Activated naive CD8-positive, alpha-beta T cell treated with anti-CD3 and anti-CD28 coated beads for 36 hours (primary cell): ENCODE measurements at regions not wholly inside any gene's neighbourhood (a gene's known extent, or its start where the extent isn't known, plus 50 kb on each side); places are given as distances from the start of the nearest gene placed in this dataset.
"Not testable (repeated sequence)": the region's sequence is repeated elsewhere in the genome, so short reads cannot be mapped to it uniquely, and the experiment has no call there.

ENCODE experiments used
- DNase-seq: peaks from one replicate; pipeline ENCODE4 v3.0.0; 2021
- H3K27ac Mint-ChIP-seq: one replicate; pipeline ENCODE4 v1.8.0; 2022; ENCODE audit warnings: mild to moderate bottlenecking, moderate library complexity, mixed read lengths
- H3K27me3 Mint-ChIP-seq: one replicate; pipeline ENCODE4 v1.8.0; 2022; ENCODE audit warnings: mild to moderate bottlenecking, mixed read lengths
- H3K36me3 Mint-ChIP-seq: one replicate; pipeline ENCODE4 v1.8.0; 2021; ENCODE audit warnings: mild to moderate bottlenecking, mixed read lengths
- H3K4me1 Mint-ChIP-seq: one replicate; pipeline ENCODE4 v1.8.0; 2021; ENCODE audit warnings: mixed read lengths
- H3K4me3 Mint-ChIP-seq: one replicate; pipeline ENCODE4 v1.8.0; 2022; ENCODE audit warnings: mild to moderate bottlenecking, moderate library complexity, mixed read lengths
- H3K9me3 Mint-ChIP-seq: one replicate; pipeline ENCODE4 v1.8.0; 2022; ENCODE audit warnings: mixed read lengths

DNA sequence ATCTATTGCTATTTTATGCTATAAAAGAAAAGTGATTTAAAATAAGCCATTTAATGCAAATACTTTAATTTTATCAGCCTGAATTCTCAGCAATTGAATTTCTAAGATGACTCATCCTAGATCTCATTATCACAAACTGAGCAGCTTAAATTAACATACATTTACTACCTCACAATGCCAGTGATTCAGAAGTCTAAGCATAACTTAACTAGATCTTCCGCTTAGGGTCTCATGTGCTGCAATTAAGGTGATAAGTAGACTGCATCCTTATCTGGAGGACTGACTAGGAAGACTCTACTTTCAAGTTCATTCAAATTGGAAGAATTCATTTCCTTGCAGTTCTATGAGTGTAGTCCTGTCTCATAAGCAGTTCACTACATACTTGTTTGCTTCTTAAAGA is 286.6 kb downstream of the COL11A1 start:
- Mint-ChIP-seq H3K4me3 (no peak overlapping the region), H3K36me3 (no peaks in the 10 kb centered on the region), H3K4me1 (no peaks in the 10 kb centered on the region), H3K27ac (no peak overlapping the region), H3K27me3 (no peaks in the 10 kb centered on the region), H3K9me3 (no peaks in the 10 kb centered on the region)
- DNase-seq, result no peak

DNA sequence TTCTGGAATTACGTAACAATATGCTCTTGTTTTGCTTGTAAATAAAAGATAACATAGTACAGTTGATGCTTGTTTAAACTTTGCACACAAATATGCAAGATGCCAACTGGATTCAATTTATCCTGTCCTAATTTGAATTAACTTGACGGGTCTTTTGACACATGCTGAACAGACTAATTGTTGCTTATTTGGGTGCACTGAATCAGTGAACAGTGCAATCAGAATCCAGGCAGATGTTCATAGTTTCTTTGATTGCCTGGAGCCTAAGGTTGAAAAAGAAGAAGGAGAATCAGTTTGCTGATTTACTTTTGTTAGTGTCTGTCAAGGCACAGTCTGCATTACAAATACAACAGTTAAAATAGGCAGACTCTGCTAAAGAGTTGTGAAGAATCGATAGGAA is 307.9 kb downstream of the COL11A1 start:
- H3K27ac Mint-ChIP-seq, result no peak overlapping the region

DNA sequence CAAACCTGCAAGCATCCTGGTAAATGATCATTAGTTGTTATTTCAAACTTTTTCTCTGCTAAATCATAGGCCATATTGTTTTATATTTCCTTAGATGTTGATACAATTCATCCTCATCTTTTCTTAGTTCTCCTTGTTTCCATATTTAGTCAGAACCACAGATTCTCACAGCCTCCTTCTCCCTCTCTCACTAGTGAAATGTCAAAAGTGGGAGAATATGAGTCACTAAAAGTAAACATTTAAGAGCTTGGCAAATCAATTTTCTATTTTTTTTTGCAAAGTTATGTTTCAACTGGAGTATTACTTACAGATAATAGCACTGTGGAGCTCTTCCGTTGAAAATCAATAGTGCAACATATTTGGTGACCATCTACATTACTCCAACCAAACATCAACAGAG is 308.8 kb downstream of the COL11A1 start:
- peaks cover 3% of the 10 kb centered on the region for H3K27me3 Mint-ChIP-seq
- H3K27ac Mint-ChIP-seq, result no peak overlapping the region
- H3K9me3 Mint-ChIP-seq, result no peaks in the 10 kb centered on the region
- no peak overlapping the region for H3K4me3 Mint-ChIP-seq
- no peaks in the 10 kb centered on the region for H3K4me1 Mint-ChIP-seq
- no peak for DNase-seq
- H3K36me3 Mint-ChIP-seq, result no peaks in the 10 kb centered on the region

More for the DNA sequence above, 307.9 kb downstream of the COL11A1 start:
- Mint-ChIP-seq H3K36me3 (no peaks in the 10 kb centered on the region), H3K4me3 (no peak overlapping the region), H3K9me3 (peaks cover 3% of the 10 kb centered on the region), H3K27me3 (no peaks in the 10 kb centered on the region), H3K4me1 (no peaks in the 10 kb centered on the region)
- DNase-seq, result no peak

DNA sequence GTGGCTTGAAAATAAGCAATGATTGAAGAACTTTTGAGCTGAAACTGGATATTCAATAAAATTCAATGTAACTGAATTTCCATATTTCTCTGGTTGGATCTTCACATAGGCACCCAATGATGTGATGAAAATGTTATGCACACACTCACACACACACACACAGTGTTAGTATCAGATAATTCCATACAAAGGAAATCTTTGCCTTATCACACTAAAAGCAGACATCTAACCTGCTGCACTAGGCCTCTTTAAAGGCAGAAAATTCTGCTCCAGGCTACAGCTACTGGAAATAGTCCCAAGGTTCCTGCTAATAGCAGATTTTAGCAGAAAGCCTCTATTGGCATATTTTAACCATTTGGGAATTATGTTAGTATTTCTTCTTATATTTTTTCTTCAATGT is 309.6 kb downstream of the COL11A1 start:
- no peak for DNase-seq
- Mint-ChIP-seq H3K27me3 (peaks cover 3% of the 10 kb centered on the region), H3K4me3 (no peak overlapping the region), H3K36me3 (no peaks in the 10 kb centered on the region), H3K4me1 (no peaks in the 10 kb centered on the region), H3K9me3 (no peaks in the 10 kb centered on the region), H3K27ac (no peak overlapping the region)

DNA sequence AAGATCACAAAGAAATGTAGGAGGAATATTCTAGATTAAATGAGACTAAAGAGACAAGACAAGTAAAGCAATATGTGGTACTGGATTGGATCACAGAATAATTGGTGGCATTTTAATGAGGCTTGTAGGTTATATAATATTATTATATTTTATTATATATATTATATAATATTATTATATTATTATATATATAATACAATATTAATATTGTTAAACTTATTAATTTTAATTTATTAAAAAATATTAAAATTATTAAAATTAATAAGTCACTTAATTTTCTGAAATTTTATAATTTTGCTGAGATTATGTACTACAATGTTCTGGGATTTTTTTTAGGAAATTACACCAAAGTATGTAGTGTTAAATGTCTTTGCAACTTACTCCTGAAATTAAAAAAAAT is 311.9 kb downstream of the COL11A1 start:
- no peak for DNase-seq
- no peaks in the 10 kb centered on the region for H3K4me1 Mint-ChIP-seq
- no peak overlapping the region for H3K27ac Mint-ChIP-seq
- no peak overlapping the region for H3K4me3 Mint-ChIP-seq
- no peaks in the 10 kb centered on the region for H3K36me3 Mint-ChIP-seq
- H3K9me3 Mint-ChIP-seq, result no peaks in the 10 kb centered on the region
- H3K27me3 Mint-ChIP-seq, result peaks cover 3% of the 10 kb centered on the region

DNA sequence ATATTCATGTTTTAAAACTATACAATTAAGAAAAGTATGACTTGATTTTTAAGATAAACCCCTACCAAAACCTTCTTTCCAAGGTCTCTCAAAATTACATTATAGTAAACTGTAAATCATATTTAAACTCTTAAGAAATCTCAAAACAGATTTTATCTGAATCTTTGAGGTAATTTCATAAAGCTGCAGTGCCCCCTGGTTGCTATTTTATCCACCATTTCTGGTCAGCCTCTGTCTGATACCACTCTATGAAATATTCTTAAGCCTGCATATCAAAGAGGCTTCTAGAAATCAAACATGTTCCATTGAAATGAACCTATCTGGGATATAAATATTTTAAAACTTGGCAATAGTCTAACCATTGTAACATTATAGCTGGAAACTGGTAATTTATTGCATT is 317.3 kb downstream of the COL11A1 start:
- no peaks in the 10 kb centered on the region for H3K36me3 Mint-ChIP-seq
- no peaks in the 10 kb centered on the region for H3K9me3 Mint-ChIP-seq
- peaks cover 3% of the 10 kb centered on the region for H3K27me3 Mint-ChIP-seq
- no peak overlapping the region for H3K4me3 Mint-ChIP-seq
- no peak for DNase-seq
- no peak overlapping the region for H3K27ac Mint-ChIP-seq
- no peaks in the 10 kb centered on the region for H3K4me1 Mint-ChIP-seq

DNA sequence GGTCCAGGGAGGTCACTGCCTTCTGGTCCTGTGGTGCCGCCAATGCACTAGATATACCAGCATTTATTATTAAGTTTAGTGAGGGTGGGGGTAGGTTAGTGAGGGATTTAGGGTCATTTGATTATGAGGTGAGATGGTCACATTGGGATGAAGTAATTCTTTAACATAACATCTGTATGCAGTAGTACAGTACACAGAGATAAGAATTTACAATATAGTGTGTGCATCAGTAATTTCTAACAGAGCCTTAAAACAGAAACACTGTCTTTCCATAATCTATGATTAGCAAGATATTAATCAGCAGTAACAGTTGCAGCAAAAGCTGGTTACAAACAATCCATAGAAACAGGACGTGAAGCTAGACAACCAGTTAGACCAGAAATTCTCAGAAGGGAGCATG is 318.4 kb downstream of the COL11A1 start:
- H3K4me3 Mint-ChIP-seq, H3K4me1 Mint-ChIP-seq, H3K9me3 Mint-ChIP-seq, H3K27ac Mint-ChIP-seq, DNase-seq, H3K36me3 Mint-ChIP-seq, H3K27me3 Mint-ChIP-seq: not testable (repeated sequence)

DNA sequence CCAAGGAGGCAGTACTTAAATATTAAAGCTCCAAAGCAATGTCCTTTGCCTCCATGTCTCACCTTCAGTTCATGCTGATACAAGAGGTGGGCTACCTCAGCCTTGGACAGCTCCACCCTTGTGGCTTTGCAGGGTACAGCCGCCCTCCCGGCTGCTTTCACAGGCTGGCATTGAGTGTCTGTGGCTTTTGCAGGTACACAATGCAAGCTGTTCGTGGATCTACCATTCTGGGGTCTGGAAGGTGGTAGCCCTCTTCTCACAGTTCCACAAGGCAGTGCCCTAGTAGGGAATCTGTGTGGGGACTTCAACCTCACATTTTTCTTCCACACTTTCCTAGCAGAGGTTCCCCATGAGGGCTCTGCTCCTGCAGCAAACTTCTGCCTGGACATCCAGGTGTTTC is 324.8 kb downstream of the COL11A1 start:
- H3K27ac Mint-ChIP-seq, result no peak overlapping the region
- H3K27me3 Mint-ChIP-seq, result no peaks in the 10 kb centered on the region
- H3K4me3 Mint-ChIP-seq, result no peak overlapping the region
- H3K36me3 Mint-ChIP-seq, result no peaks in the 10 kb centered on the region
- H3K9me3 Mint-ChIP-seq, result peaks cover 10% of the 10 kb centered on the region
- no peaks in the 10 kb centered on the region for H3K4me1 Mint-ChIP-seq
- no peak for DNase-seq

DNA sequence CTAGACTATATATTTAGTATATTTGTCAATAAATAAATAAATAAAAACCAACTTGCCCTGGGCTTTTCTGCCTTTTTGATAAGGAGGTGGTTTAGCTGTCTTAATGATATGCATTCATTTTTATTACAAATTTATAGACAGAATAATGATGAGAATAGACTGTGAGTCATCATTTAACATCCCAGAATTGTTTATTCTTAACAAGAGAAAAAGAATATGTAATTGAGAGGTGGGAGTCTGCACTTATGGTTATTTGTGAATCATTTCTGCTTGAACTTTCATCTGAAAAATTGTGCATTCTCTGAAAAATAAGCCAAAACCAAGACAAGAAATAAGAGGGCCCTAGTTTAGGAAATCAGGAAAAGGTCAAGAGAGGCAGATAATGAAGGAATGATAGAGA is 326.2 kb downstream of the COL11A1 start:
- Mint-ChIP-seq H3K36me3 (no peaks in the 10 kb centered on the region), H3K4me3 (no peak overlapping the region), H3K27me3 (no peaks in the 10 kb centered on the region), H3K4me1 (no peaks in the 10 kb centered on the region), H3K27ac (no peak overlapping the region), H3K9me3 (peaks cover 10% of the 10 kb centered on the region)
- DNase-seq, result no peak

DNA sequence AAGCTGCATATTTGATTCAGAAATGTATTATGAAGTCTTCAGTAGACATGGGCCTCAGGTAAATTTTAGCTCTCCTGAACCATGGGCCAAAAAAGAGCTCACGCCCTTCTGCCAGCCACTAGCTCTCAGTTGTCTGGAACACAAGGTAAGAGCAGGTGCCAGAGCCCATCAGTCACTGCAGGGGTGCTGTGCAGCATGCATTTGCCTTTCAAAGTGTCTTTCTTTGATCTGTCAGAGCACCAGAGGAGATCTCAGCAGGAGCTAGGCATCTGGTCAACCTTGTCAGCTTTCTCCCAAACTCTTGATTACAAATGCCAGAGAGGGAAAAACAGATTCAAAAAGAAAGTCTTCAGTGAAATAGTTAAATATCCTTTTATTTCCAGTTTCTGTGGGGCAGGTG is 332.3 kb downstream of the COL11A1 start:
- H3K9me3 Mint-ChIP-seq, result no peaks in the 10 kb centered on the region
- no peak overlapping the region for H3K4me3 Mint-ChIP-seq
- H3K27ac Mint-ChIP-seq, result no peak overlapping the region
- no peak for DNase-seq
- no peaks in the 10 kb centered on the region for H3K4me1 Mint-ChIP-seq
- H3K36me3 Mint-ChIP-seq, result no peaks in the 10 kb centered on the region
- H3K27me3 Mint-ChIP-seq, result no peaks in the 10 kb centered on the region

DNA sequence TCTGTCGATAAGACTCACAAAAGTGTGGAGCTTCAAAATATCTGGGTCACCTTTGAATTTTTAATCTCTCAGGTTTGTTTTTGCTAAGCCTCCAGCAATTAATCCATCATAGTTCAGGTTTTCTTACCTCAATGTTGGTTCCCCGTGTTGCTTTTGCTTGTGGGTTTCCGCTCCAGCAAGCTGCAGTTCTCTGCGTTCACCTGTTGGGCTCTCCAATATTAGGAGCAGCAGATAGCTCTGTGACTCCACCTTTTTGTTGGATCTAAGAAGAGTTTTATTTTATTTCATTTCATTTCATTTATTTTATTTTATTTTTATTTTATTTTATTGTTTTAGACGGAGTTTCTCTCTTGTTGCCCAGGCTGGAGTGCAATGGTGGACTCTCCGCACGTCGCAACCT is 335.5 kb downstream of the COL11A1 start:
- Mint-ChIP-seq H3K27me3 (no peaks in the 10 kb centered on the region), H3K4me1 (no peaks in the 10 kb centered on the region), H3K27ac (no peak overlapping the region), H3K9me3 (no peaks in the 10 kb centered on the region), H3K36me3 (no peaks in the 10 kb centered on the region), H3K4me3 (no peak overlapping the region)
- DNase-seq, result no peak

DNA sequence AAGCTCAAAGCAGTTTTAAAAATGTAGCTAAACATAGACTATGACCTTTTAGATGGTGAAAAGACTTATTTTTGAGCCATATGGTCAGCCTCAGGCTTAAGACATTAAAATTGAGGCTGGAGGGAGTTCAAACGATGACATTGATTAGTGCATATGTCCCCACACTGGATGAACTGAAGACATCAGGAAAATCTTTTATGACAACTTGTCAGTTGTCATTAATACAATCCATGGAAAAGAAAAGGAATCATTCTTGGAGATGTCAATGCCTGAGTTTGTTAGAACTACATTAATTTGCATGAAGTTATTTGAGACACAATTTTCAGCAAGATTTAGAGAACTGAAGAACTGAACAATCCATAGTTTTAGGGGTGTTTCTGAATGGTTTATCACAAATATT is 349.9 kb downstream of the COL11A1 start:
- Mint-ChIP-seq H3K36me3 (no peaks in the 10 kb centered on the region), H3K9me3 (no peaks in the 10 kb centered on the region), H3K27ac (no peak overlapping the region), H3K4me1 (no peaks in the 10 kb centered on the region), H3K27me3 (no peaks in the 10 kb centered on the region), H3K4me3 (no peak overlapping the region)
- DNase-seq, result no peak

DNA sequence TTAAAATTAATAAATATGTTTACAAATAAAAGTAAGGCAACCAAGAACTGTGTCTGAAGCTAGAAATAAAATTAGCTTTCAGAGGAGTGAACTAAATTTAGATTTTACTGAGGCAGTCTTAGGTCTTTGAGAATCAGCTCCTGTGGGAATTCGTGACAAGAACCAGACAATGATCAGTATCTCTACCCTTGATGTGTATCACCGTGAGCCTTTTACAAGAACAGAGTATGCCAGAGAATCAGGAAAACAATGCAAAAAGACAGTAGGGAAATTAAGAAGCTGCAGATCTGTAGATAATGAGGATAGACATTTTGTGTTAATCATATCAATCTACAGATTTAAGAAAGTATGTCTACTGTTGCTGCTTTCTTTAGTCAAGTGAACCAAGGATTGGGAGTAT is 351.0 kb downstream of the COL11A1 start:
- H3K9me3 Mint-ChIP-seq, result no peaks in the 10 kb centered on the region
- no peaks in the 10 kb centered on the region for H3K27me3 Mint-ChIP-seq
- no peak overlapping the region for H3K27ac Mint-ChIP-seq
- H3K4me1 Mint-ChIP-seq, result no peaks in the 10 kb centered on the region
- no peaks in the 10 kb centered on the region for H3K36me3 Mint-ChIP-seq
- no peak overlapping the region for H3K4me3 Mint-ChIP-seq
- DNase-seq, result no peak

DNA sequence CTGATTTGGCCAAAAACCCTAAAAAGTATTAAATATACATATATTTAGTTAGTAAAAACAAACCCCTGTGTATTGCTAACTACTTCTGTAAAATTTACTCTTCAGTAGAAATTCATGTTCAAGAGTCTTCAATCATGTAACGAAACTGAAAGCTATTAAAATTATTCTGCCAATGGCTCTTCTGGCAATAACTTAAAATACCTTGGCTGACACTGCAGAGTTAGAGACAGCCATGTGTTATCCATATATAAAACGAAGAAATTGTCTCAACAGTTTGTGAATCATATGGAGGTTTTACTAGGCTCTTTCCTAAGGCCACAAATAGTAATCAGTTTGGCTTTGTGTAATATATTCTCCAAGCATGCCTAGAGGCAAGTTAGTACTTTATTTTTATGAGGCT is 357.2 kb downstream of the COL11A1 start:
- Mint-ChIP-seq H3K4me1 (no peaks in the 10 kb centered on the region), H3K36me3 (no peaks in the 10 kb centered on the region), H3K27ac (no peak overlapping the region), H3K9me3 (no peaks in the 10 kb centered on the region), H3K27me3 (no peaks in the 10 kb centered on the region), H3K4me3 (no peak overlapping the region)
- no peak for DNase-seq

DNA sequence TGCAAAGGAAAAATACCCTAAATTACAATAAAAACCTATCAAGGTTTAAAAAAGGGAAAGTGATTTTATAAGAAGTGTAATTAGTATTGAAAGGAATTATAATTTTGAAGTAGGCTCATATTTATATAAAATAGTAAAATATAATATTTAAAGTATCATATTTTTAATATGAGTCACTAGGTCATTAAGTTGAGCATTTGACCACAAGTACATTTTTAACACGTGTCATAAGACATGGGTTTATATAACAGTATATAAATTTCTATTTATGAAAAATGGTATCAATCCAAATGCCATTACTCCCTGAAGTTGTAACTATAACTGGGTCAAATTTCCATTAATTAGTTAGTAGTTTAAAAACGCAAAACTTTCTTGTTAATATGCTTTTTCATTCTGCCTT is 365.9 kb downstream of the COL11A1 start:
- no peak overlapping the region for H3K27ac Mint-ChIP-seq
- no peak for DNase-seq
- peaks cover 5% of the 10 kb centered on the region for H3K9me3 Mint-ChIP-seq
- H3K4me1 Mint-ChIP-seq, result no peaks in the 10 kb centered on the region
- no peak overlapping the region for H3K4me3 Mint-ChIP-seq
- H3K36me3 Mint-ChIP-seq, result no peaks in the 10 kb centered on the region
- no peaks in the 10 kb centered on the region for H3K27me3 Mint-ChIP-seq

DNA sequence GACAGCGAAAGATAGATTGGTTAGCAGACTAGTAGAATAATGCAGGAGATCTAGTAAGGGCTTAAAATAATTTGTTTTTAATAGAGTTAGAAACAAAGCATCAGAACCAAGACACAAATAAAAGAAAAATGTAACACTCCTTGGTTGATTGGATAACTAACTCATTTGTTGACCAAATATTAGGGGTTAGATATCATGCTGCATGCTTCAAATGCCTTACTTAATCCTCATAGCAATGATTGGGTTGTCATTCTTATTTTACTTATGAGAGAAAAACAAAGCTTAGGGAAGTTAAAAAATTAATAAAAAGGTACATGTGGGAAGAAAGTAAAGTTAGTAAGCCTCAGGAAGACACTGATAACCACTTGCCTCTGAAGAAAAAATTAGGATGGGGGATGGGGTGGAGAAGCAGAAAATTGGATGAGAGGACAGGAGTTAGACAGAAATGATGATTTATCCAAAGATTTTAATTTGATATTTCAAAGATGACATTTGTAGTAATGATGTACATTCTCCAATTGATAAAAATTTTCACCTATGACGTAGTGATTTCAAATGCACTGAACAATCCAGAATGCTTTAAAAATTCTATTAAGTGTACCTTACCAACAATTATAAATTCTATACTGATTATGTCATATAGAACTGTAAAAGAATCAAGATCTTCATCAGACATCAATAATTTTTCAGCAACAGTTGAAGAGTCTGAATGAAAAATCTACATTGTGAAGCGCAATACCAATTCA is 374.7 kb downstream of the COL11A1 start:
- H3K27ac Mint-ChIP-seq, result no peak overlapping the region
- DNase-seq, result no peak

More for the DNA sequence above, 374.7 kb downstream of the COL11A1 start:
- Mint-ChIP-seq H3K4me1 (no peaks in the 10 kb centered on the region), H3K9me3 (no peaks in the 10 kb centered on the region), H3K4me3 (no peak overlapping the region), H3K36me3 (no peaks in the 10 kb centered on the region), H3K27me3 (no peaks in the 10 kb centered on the region)
